Activated naive CD4-positive, alpha-beta T cell treated with anti-CD3 and anti-CD28 coated beads, Interleukin-2, amount 50 U/mL, for 72 hours (primary cell): ENCODE measurements at regions not wholly inside any gene's neighbourhood (a gene's known extent, or its start where the extent isn't known, plus 50 kb on each side); places are given as distances from the start of the nearest gene placed in this dataset.
A peak's percentile ranks its signal among the peaks of the same experiment; 100 is the strongest.

Source experiments
- ATAC-seq, 2 donors: fragments of 150-1000 bp; cut with Tn5 transposase; 2 replicates each; pipeline ENCODE4 v1.10.0; 2021; ENCODE audit warnings: mild to moderate bottlenecking in 2 of 2, moderate library complexity in 2 of 2
- DNase-seq, 2 donors: peaks; one replicate each; pipeline ENCODE4 v3.0.0; 2021 to 2022; ENCODE audit warnings: low spot score in 2 of 2
- H3K27ac Mint-ChIP-seq, 2 donors: one replicate each; pipeline ENCODE4 v1.8.0; 2022; ENCODE audit warnings: mild to moderate bottlenecking in 2 of 2, mixed read lengths in 2 of 2
- H3K36me3 Mint-ChIP-seq, 2 donors: one replicate each; pipeline ENCODE4 v1.8.0; 2022; ENCODE audit warnings: mixed read lengths in 2 of 2
- H3K9me3 Mint-ChIP-seq, 2 donors: one replicate each; pipeline ENCODE4 v1.8.0; 2022; ENCODE audit warnings: mixed read lengths in 2 of 2

DNA sequence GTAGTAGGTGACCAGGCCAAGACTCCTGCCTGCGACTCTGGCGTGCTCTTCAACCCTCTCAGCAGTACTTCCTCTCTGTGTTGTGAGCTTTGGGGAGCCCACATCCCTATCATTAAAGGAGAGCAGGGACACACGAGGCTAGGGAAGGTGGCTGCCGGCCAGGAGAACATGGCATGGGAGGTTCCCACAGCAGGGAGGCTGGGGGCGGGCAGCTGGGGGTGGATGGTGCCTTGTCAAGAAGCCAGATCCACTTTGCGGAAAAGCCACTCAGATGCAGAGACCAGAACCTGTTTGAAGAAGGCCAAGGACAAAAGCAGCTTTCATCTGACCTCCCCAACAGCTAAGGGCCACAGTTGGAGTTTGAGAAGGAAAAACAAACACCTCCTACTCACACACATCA lies 198.6 kb downstream of the BCL11B start:
- peaks cover 0 to 12% of the 10 kb centered on the region in 2 donors for H3K36me3 Mint-ChIP-seq
- ATAC-seq: no peak
- DNase-seq: no peak
- peaks cover 0 to 4% of the 10 kb centered on the region in 2 donors for H3K9me3 Mint-ChIP-seq
- H3K27ac Mint-ChIP-seq: no peak overlapping the region

DNA sequence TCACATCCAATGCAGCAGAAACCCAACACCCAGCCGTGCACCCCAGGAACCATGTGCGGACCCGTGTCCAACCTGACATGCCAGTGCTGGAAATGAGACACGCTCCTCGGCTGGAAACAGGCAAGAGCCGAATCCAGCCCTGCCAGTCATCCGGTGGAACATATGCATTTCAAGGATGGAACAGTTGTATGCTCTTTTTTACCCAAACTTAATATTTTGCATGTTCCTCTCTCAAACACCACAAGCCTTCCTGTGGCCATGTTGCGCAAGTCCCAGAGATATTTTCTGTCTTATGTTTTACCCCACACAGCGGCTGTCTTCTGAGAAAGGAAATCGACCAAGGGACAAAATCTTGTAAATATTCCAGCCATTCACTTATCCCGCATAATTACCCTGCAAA lies 196.9 kb downstream of the BCL11B start:
- Mint-ChIP-seq H3K36me3 (peaks cover 7 to 12% of the 10 kb centered on the region in 2 donors), H3K9me3 (peaks cover 5 to 10% of the 10 kb centered on the region in 2 donors), H3K27ac (no peak overlapping the region)
- no peak for DNase-seq
- ATAC-seq: no peak

DNA sequence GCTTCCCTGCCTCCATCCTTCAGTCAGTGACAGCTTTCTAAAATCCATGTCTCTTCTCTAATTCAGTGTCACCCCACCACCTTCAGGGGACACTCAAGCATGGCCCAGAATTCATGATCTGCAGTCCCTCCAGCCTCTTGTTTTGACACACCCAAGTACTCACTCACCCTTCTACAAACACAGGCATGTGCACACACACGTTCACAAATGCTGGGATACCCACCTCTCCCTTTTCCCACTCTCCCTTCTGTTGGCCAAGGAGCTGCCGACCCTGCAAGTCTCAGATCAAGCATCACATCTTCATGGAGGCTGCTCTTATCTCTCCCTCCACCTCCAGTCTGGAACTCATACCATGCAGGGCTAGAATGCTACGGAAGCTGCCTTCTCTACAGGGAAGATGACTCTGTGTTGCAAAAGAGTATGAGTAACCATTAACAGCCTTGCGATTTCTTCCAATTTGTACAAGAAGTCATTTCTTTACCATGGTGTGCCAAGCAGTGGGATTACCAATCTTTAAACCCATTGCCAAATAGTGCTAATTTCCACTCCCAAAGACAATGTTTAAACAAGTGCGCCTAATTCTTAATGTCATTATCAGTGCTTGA lies 196.1 kb downstream of the BCL11B start:
- DNase-seq (no peak), ATAC-seq (no peak)

DNA sequence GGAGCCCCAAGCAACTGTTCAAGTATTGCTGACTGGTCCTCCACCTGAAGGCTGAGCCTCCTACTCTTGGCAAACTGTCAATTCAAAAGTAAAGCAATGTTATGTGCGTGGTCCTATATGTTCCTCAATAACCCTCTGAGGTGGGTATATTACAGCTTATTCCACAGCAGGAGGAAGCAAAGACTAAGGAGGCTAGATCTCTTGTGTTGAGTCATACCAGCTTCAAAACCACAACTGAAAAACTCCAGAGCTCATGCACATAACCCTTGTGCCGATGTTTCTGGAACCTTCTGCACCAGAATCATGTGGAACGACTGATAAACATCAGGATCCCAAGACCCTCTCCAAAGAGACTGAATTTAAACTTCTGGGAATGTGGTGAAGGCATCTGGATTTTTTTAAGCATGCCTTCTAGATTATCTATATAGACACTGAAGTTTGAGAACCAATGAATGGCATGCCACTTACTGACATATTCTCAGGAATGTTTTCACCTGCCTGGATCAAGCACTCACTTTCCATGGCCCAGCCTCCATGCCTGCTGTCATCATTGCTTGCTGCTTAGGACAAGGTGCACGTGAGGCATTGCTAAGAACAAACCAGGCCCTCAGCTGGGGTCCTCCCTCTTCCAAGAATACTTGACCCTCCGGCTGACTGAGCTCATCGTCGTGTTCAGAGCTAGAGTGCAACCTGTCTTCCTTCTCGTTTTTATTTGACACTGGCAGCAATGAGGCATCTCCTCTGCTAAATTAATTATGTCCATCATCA lies 194.7 kb downstream of the BCL11B start:
- Mint-ChIP-seq H3K27ac (peak overlapping the region in 1 of 2 donors; percentile 56), H3K36me3 (peaks cover 0 to 19% of the 10 kb centered on the region in 2 donors), H3K9me3 (peaks cover 9 to 18% of the 10 kb centered on the region in 2 donors)
- peak; percentile 51 to 56 for ATAC-seq
- DNase-seq: no peak

More for the DNA sequence above, 196.1 kb downstream of the BCL11B start:
- Mint-ChIP-seq H3K27ac (no peak overlapping the region), H3K9me3 (peaks cover 9 to 15% of the 10 kb centered on the region in 2 donors), H3K36me3 (peaks cover 6 to 16% of the 10 kb centered on the region in 2 donors)

DNA sequence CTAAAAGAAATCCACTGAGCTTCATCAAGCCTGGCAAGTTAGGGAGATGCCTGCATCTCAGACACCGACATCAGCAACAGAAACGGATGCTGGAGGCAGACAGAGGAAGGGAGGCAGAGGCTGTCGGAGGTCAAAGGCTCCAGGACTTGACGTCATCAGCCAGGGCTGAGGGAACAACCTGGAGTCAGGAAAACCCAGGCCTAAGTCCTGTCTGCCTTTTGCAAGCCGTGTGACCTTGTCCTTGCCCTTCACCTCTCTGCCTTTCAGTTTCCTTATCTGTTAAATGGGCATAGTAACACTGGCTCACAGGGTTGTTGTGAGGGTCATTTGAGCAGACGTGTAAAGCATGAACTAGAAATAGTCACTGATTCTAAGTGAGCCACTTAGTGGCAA lies 194.2 kb downstream of the BCL11B start:
- H3K9me3 Mint-ChIP-seq: peaks cover 9 to 18% of the 10 kb centered on the region in 2 donors
- DNase-seq: no peak
- peaks cover 0 to 19% of the 10 kb centered on the region in 2 donors for H3K36me3 Mint-ChIP-seq
- peak overlapping the region in 1 of 2 donors; percentile 56 for H3K27ac Mint-ChIP-seq
- no peak for ATAC-seq

DNA sequence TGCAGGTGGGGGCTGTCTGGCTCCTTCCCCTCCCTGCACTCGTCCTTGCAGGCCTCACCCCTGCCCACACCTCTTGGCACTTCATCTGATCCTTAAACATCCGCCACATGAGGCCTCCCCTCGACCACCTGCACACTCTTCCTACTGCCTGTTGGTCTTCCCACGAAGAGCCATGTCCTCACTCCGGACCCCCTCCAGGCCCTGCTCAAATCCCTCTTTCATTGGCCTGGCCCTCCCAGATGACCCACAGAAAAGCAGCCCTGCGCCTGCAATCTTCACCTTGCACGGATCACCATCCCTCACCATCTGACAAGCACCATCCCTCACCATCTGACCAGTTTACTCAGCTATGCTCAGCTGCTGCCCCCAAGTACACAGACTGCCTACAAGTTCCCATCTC lies 193.6 kb downstream of the BCL11B start:
- DNase-seq (no peak), ATAC-seq (no peak)
- H3K27ac Mint-ChIP-seq: peak overlapping the region in 1 of 2 donors; percentile 39
- H3K9me3 Mint-ChIP-seq: peaks cover 9 to 23% of the 10 kb centered on the region in 2 donors
- H3K36me3 Mint-ChIP-seq: peaks cover 0 to 25% of the 10 kb centered on the region in 2 donors

DNA sequence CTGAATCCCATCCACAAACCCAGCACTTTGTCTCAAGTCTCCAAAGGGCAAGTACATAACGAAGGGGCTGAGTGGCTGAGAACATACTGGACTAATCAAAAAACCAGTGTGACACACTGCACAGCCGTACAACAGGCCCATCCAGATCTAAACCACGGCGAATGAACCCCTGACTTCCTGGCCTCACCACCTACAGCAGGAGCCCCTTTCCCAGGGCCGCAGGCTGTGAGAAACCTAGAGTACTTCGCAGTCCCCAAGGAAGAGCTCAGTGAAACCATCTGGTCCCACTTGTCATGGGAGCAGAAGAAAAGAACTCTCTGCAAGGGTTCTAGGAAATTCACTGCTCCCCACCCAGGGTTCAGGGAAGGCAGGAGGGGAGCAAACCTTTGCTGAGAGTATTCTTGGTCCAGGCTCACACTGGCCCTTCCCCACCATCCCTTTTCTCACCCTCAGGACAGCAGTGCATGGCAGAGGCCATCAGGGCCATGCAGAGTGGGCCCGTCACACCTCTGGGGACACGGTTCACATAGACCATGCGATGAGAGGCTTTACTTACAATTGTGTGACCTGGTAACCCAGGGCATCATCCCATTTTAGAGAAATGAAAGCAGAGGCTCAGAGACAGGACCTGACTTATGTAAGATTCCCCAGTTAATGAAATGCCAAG lies 192.8 kb downstream of the BCL11B start:
- no peak for ATAC-seq
- Mint-ChIP-seq H3K36me3 (peaks cover 0 to 31% of the 10 kb centered on the region in 2 donors), H3K27ac (no peak overlapping the region), H3K9me3 (peaks cover 9 to 27% of the 10 kb centered on the region in 2 donors)
- DNase-seq: no peak

DNA sequence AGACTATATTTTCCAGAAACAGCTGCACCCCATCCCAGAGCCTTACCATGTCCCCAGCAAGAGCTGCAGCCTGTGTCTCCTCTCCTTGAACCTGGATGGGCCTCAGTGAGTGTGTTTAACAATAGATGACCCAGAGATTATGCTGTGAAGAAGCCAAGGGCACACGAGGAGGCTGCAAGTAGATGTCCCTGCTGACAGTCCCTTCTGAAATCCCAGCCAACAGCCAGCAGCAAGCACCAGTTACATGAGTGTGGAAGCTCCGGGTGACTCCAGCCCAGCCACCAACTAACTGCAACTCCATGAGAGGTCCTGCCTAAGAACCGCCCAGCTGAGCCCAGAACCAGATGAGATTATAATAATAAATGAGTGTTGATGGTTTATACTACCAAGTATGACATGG lies 191.7 kb downstream of the BCL11B start:
- Mint-ChIP-seq H3K36me3 (peaks cover 0 to 34% of the 10 kb centered on the region in 2 donors), H3K27ac (no peak overlapping the region), H3K9me3 (peaks cover 13 to 32% of the 10 kb centered on the region in 2 donors)
- DNase-seq (no peak), ATAC-seq (no peak)

DNA sequence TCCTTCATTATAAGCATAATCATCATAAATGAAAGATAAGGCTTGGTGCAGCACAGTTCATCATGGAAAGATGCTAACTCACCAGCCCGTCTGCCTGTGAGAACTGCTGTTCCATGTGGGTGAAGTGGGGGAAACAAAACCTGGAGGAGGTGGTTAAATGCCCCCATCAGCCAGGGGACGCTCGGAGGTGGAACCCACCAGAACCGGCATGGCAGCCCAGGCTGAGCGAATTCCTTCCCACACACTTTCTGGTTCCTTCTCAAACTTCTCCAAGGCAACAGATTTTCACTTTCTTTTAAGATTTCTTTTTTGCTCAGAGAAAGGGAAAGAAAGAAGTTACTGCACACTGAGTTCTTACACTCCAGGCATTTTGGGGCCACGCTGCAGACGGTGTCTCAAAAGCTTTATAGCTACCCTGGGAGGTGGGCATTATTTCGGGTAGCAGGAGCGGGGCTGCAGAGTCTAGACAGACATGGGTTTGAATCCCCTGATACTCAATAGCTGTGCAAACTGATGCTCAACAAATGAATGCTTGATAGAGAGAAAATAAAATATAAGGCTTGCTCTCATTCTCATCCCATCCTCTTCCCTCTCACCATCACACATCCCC lies 190.7 kb downstream of the BCL11B start:
- peaks cover 17 to 35% of the 10 kb centered on the region in 2 donors for H3K9me3 Mint-ChIP-seq
- DNase-seq: no peak
- H3K27ac Mint-ChIP-seq: no peak overlapping the region
- ATAC-seq: no peak
- peaks cover 4 to 40% of the 10 kb centered on the region in 2 donors for H3K36me3 Mint-ChIP-seq

DNA sequence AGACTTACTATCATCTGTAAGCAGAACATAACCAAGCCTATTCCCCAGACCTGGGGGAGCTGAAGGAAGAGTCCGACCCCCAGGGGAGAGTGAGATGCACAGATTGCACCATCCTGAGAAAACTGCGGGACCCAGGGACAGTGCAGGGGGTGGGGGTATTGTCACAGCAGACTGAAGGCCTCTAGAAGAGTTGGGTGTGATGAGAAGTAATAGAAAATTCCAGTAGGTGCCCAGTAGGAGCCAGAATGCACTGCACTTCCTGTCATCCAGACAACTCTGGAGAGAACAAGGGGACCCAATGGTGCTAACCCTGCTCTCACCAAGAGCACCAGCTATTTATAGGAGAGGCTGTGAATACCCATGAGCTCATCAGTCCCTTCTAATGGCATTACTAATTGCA lies 190.1 kb downstream of the BCL11B start:
- no peak for DNase-seq
- Mint-ChIP-seq H3K9me3 (peaks cover 18 to 39% of the 10 kb centered on the region in 2 donors), H3K36me3 (peaks cover 6 to 43% of the 10 kb centered on the region in 2 donors), H3K27ac (no peak overlapping the region)
- no peak for ATAC-seq

DNA sequence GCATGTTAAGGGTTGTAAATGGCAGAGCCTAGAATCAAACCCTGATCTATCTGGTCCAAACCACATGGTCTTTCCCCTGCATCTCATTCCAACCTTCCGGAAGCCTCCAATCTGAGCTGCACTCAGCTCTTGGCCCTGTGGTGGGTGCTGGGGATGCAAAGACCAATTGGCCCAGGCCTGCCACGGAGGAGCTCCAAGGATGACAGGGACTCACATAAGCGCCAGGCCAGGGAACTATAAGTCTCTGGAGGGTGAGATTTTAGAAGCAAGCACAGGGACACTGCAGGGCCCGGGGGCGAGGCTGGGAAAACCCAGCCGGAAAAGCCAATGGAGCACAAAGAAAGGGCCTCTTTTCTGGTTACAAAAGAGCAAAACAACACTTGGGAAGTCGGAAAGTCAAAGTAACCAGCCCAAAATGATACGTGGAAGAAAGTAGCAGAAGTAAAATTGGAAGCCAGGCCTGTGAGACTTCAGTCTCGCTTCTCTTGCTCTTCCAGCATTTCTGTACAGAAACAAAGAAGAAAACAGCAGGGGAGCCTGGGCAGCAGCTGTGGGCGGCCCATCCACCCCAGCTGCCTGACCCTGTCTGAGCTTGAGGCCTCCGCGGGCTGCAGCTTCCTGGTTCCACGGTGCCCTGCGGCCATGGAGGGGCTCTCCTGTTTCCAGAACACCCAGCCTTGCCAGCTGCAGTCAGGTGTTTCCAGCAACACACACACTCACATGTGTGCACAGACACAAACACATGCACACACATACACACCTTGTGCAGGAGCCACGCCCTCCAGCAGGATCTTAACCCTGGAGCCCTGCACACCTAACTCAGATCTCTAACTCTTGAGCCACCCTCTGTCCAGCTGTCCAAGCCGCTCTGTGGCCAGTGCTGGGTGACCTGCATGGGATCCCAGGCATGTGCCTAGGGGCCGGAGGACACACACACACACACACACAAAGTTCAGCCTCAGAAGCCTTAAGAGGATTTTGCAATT lies 178.2 kb downstream of the BCL11B start:
- Mint-ChIP-seq H3K36me3 (peaks cover 0 to 8% of the 10 kb centered on the region in 2 donors), H3K27ac (peak overlapping the region in 1 of 2 donors; percentile 2), H3K9me3 (peaks cover 4% of the 10 kb centered on the region in 2 donors)
- no peak for ATAC-seq
- DNase-seq: no peak

DNA sequence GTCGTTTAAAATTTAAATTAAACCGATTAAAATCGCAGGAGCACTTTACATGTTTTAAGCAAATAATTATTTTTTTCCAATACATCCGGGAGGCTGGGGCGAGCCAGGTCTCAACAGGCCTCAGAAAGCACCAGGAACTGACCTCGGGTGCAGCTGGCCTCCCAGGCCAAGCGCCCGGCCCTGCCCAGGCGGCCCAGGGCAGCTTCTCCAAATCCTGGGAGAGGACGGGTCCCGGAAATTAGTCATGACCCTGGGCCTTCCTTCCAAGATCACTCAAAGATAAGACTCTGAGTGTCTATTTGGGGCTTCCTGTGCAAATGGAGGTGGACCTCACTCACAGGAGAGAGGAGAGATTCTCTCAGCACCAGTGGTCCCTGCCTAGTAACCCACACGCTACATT lies 177.1 kb downstream of the BCL11B start:
- H3K36me3 Mint-ChIP-seq: peaks cover 0 to 8% of the 10 kb centered on the region in 2 donors
- H3K9me3 Mint-ChIP-seq: peaks cover 4% of the 10 kb centered on the region in 2 donors
- DNase-seq (no peak), ATAC-seq (no peak)
- H3K27ac Mint-ChIP-seq: peak overlapping the region in 1 of 2 donors; percentile 5

DNA sequence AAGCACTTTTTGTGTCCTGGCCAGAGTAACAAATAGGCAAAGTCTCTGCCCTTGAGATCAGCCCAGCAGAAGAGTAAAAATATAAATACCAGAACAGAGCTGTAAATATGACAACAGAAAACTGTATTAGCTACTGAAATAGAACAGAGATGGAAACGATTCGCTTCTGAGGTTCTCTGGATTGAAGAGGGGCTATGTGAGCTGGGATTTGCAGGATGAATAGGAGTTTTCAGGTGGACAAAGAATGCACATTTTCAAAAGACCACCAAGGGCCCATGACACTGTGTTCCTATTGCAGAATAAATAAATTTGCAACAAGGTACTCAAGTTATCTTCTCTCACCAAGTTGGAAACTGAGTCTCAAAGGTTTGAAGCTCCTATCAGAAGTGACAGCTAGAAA lies 176.6 kb downstream of the BCL11B start:
- ATAC-seq: no peak
- Mint-ChIP-seq H3K9me3 (peaks cover 4% of the 10 kb centered on the region in 2 donors), H3K36me3 (peaks cover 0 to 8% of the 10 kb centered on the region in 2 donors), H3K27ac (no peak overlapping the region)
- no peak for DNase-seq

DNA sequence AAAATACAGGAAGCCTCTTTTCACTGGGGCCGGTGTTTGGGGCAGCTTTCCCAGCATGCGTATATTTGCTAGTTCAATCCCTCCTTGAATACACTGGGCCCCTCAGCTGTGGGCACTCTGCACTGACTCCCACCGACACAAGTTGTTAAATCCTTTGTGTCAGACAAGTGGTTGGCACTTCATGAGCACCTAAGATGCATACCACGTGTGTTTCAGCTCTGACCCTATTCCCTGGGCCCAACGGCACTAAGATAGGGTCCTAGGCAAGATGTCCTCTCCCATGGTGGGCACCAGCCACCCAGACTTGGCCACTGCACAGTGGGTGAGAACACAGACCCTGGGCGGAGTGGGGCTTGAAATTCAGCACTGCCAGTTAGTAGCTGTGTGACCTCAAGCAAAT lies 173.8 kb downstream of the BCL11B start:
- Mint-ChIP-seq H3K36me3 (peaks cover 0 to 4% of the 10 kb centered on the region in 2 donors), H3K27ac (peak overlapping the region in 1 of 2 donors; percentile 26), H3K9me3 (peaks cover 0 to under 1% of the 10 kb centered on the region in 2 donors)
- ATAC-seq (no peak), DNase-seq (no peak)

DNA sequence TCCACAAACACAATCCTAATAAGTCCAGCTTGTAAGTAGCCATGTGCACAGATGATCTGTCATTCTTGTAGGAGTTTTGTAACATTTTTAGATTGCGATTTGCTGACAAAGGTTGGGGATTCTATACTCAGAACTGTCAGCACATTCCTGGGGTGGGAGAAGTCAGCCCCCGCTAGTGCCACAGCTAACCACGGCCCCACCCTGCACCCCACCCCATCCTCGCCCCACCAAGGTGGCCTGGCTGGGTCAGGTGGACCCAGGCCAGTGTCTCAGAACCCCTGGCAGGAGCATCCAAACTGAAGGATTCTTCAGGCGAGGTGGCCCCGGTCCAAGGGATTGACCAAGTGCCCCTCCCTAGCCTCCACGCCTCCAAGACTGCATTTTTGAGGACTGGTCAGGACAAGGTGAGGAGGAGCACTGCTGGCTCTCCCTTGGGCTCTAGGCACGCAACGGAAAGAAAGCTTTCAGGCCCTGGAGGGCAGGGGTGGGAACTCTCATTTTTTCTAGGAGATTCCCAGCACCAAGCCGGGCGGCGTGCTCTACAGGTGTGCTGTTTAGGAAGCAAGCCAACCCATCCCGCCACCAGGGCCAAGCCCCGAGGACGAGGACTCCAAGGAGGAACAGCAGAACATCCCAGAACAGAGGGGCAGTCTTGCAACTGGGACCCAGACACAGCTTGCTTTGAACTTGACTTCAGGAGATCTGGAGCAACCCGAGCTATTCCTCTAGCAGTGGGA lies 172.8 kb downstream of the BCL11B start:
- no peaks in the 10 kb centered on the region for H3K36me3 Mint-ChIP-seq
- DNase-seq: no peak
- H3K27ac Mint-ChIP-seq: no peak overlapping the region
- ATAC-seq: no peak
- no peaks in the 10 kb centered on the region for H3K9me3 Mint-ChIP-seq
